K562 (cell line): ENCODE measurements at regions not wholly inside any gene's neighbourhood (a gene's known extent, or its start where the extent isn't known, plus 50 kb on each side); places are given as distances from the start of the nearest gene placed in this dataset.

Source experiments
- ATAC-seq: fragments of 200-7000 bp; cut with Tn5 transposase; 3 replicates; pipeline ENCODE4 v1.9.1; 2020; ENCODE audit warnings: moderate library complexity
- BruUV-seq: library from RNA; stranded (reverse); fragments of 400-500 nt; replicated peaks from 2 replicates; lab custom pipeline; 2021; lab: Mats Ljungman, UMichigan
- CTCF ChIA-PET: fragments of 300-600 bp; formaldehyde crosslinking; extraction: SDS; loops from one replicate; lab custom pipeline; 2021; ENCODE audit warnings: low intra/inter-chr PET ratio; lab: Yijun Ruan, JAX
- POLR2A ChIA-PET: fragments of 300-600, 350-650 bp; sonication (Branson Sonifier 250); formaldehyde crosslinking; extraction: SDS; loops from one replicate; lab custom pipeline; 2021; ENCODE audit warnings: antibody characterized with exemption, inconsistent platforms; lab: Yijun Ruan, JAX
- DNase-seq, 4 experiments: peaks; one replicate each; pipeline versions ENCODE4 v3.0.0 to v3.0.0-alpha.2; 2011 to 2018; ENCODE audit warnings: low spot score in 3 of 4, mixed read lengths in 3 of 4; ENCODE audit errors: extremely low read depth in 1 of 4
- FAIRE-seq: peaks from 2 replicates; lab custom pipeline; 2011; peaks lifted over from hg19 to GRCh38; lab: Jason Lieb, UNC
- H2AFZ ChIP-seq: 2 replicates; pipeline ENCODE4 v1.6.0; 2011; ENCODE audit warnings: low read depth, low read length, control low read depth, inconsistent platforms
- H3K27ac ChIP-seq: fragments of 200-600 bp; 3 replicates; pipeline ENCODE4 v1.8.0; 2011; ENCODE audit warnings: low read depth, mild to moderate bottlenecking, control low read depth, inconsistent platforms, low read length, moderate library complexity, mixed read lengths; ENCODE audit errors: extremely low read depth
- H3K27me3 ChIP-seq, 2 experiments: fragments of 300-600 bp in 1 of 2; 2 replicates in 1 of 2; 3 replicates in 1 of 2; pipeline versions ENCODE4 v1.6.0 to v1.8.0; 2011; ENCODE audit warnings: inconsistent platforms in 2 of 2, low read length in 2 of 2, mild to moderate bottlenecking in 1 of 2, mixed read lengths in 1 of 2, moderate library complexity in 1 of 2; ENCODE audit not compliant: control insufficient read depth in 2 of 2, insufficient read depth in 2 of 2
- H3K36me3 ChIP-seq: fragments of 300-600 bp; 3 replicates; pipeline ENCODE4 v1.8.0; 2011; ENCODE audit warnings: mild to moderate bottlenecking, low read length, inconsistent platforms; ENCODE audit not compliant: control insufficient read depth, insufficient read depth
- H3K4me1 ChIP-seq, 2 experiments: fragments of 200-600 bp in 1 of 2; replicated peaks in 1 of 2; 2 replicates in 1 of 2; 3 replicates in 1 of 2; pipeline versions ENCODE4 v1.5.1 to v1.8.0; 2011; ENCODE audit warnings: inconsistent platforms in 2 of 2, low read length in 2 of 2, mild to moderate bottlenecking in 1 of 2, mixed read lengths in 1 of 2, moderate library complexity in 1 of 2; ENCODE audit not compliant: control insufficient read depth in 2 of 2, insufficient read depth in 2 of 2
- H3K4me2 ChIP-seq: 2 replicates; pipeline ENCODE4 v1.6.1; 2011; ENCODE audit warnings: low read length, control low read depth, inconsistent platforms, mixed read lengths; ENCODE audit not compliant: insufficient read depth
- H3K4me3 ChIP-seq: fragments of 200-600 bp; sonication (generic), shearing (Covaris generic); 2 replicates; pipeline ENCODE4 v1.5.1; 2016; ENCODE audit warnings: control low read depth, inconsistent platforms
- H3K79me2 ChIP-seq: fragments of 200-600 bp; 3 replicates; pipeline ENCODE4 v1.8.0; 2011; ENCODE audit warnings: low read length, inconsistent platforms; ENCODE audit not compliant: control insufficient read depth, insufficient read depth
- H3K9ac ChIP-seq, 2 experiments: 2 replicates each; pipeline versions ENCODE4 v1.6.0 to v1.6.1; 2011; ENCODE audit warnings: low read depth in 2 of 2, low read length in 2 of 2, control low read depth in 1 of 2, inconsistent platforms in 1 of 2, mild to moderate bottlenecking in 1 of 2, mixed read lengths in 1 of 2; ENCODE audit not compliant: insufficient read depth in 1 of 2
- H3K9me1 ChIP-seq: one replicate; pipeline ENCODE4 v1.6.0; 2011; ENCODE audit warnings: inconsistent platforms, mild to moderate bottlenecking, low read length, moderate library complexity; ENCODE audit not compliant: control insufficient read depth, insufficient read depth
- H3K9me3 ChIP-seq: replicated peaks from 2 replicates; pipeline ENCODE4 v1.5.1; 2011; ENCODE audit warnings: low read depth, low read length, inconsistent platforms; ENCODE audit not compliant: control insufficient read depth, insufficient read depth
- H4K20me1 ChIP-seq: replicated peaks from 2 replicates; pipeline ENCODE4 v1.6.1; 2011; ENCODE audit warnings: low read length, inconsistent platforms, mixed read lengths; ENCODE audit not compliant: control insufficient read depth, insufficient read depth
- CBX1 ChIP-seq: sonication (generic); IDR thresholded peaks from 2 replicates; pipeline ENCODE4 v1.6.1; 2016; ENCODE audit warnings: antibody characterized with exemption, low read depth, mild to moderate bottlenecking
- CCAR2 ChIP-seq: fragments of 200-400 bp; formaldehyde crosslinking; IDR thresholded peaks from 2 replicates; pipeline ENCODE4 v1.6.1; 2017; ENCODE audit warnings: mild to moderate bottlenecking, low read depth, low read length
- CHD4 ChIP-seq: fragments of 200-600 bp; sonication (generic); IDR thresholded peaks from 3 replicates; pipeline ENCODE4 v1.6.1; 2012; ENCODE audit warnings: low read depth, mild to moderate bottlenecking, mixed read lengths, low read length, inconsistent platforms; ENCODE audit not compliant: insufficient read depth, insufficient replicate concordance, poor library complexity, severe bottlenecking
- GABPA ChIP-seq: fragments of 200-800 bp; sonication (Bioruptor generic); conservative IDR thresholded peaks from 2 replicates; pipeline ENCODE4 v1.6.1; 2016; ENCODE audit warnings: low read depth, missing genetic modification characterization, missing compliant biosample characterization
- ZNF197 ChIP-seq: fragments of 200-800 bp; sonication (Bioruptor generic); IDR thresholded peaks from 2 replicates; pipeline ENCODE4 v1.6.1; 2016; ENCODE audit warnings: low read depth, missing genetic modification characterization, missing compliant biosample characterization
- ZNF384 ChIP-seq: IDR thresholded peaks from 2 replicates; pipeline ENCODE4 v1.6.1; 2012; ENCODE audit warnings: low read depth, low read length, improper control_type of control experiment
- ZNF699 ChIP-seq: fragments of 250-450 bp; sonication (Bioruptor Pico); IDR thresholded peaks from 2 replicates; pipeline ENCODE4 v1.8.0; 2021; ENCODE audit warnings: mild to moderate bottlenecking, moderate library complexity; ENCODE audit not compliant: insufficient replicate concordance
- ZNF764 ChIP-seq: fragments of 250-450 bp; sonication (Bioruptor Pico); IDR thresholded peaks from 2 replicates; pipeline ENCODE4 v1.4.0; 2020; ENCODE audit warnings: low read depth, mild to moderate bottlenecking, moderate library complexity
- WGBS: fragments of 100-300 bp; shearing (Covaris generic); methylation state at CpG from one replicate; pipeline ENCODE4 v1.1.6; 2016; ENCODE audit warnings: low coverage, mixed read lengths; ENCODE audit not compliant: insufficient coverage; ENCODE audit errors: missing lambda C conversion rate; 5-methylcytosine and 5-hydroxymethylcytosine counted together
- in situ Hi-C: fragments of 300-500 bp; cut with MboI; formaldehyde crosslinking; loops from 4 replicates; pipeline ENCODE4 v1.15.0; 2018; ENCODE audit warnings: inconsistent platforms, mixed read lengths
- intact Hi-C: fragments of 100-400 bp; cut with micrococcal nuclease; formaldehyde crosslinking; loops from 2 replicates; pipeline ENCODE4 v1.14.2; 2022
- TF ChIP-seq, protein P1 (sequence below): fragments of 450-650 bp; formaldehyde crosslinking; IDR thresholded peaks from 2 replicates; pipeline ENCODE4 v1.4.0; 2020; ENCODE audit warnings: mild to moderate bottlenecking
- TF ChIP-seq, protein P2 (sequence below): sonication (generic); formaldehyde crosslinking; IDR thresholded peaks from 2 replicates; pipeline ENCODE4 v1.8.0; 2022; ENCODE audit warnings: missing genetic modification reagents, mild to moderate bottlenecking, moderate library complexity, borderline replicate concordance
- TF ChIP-seq, protein P3 (sequence below), 3 experiments: fragments of 200-800 bp in 1 of 3; fragments of 250-450 bp in 1 of 3; fragments of 450-650 bp in 1 of 3; sonication (Bioruptor Pico) in 1 of 3; sonication (Bioruptor generic) in 1 of 3; formaldehyde crosslinking in 1 of 3; IDR thresholded peaks; 2 replicates each; pipeline versions ENCODE4 v1.6.1 to v1.8.0; 2016 to 2022; ENCODE audit warnings: mild to moderate bottlenecking in 2 of 3, missing genetic modification characterization in 2 of 3, missing compliant biosample characterization in 1 of 3, moderate library complexity in 1 of 3

DNA sequence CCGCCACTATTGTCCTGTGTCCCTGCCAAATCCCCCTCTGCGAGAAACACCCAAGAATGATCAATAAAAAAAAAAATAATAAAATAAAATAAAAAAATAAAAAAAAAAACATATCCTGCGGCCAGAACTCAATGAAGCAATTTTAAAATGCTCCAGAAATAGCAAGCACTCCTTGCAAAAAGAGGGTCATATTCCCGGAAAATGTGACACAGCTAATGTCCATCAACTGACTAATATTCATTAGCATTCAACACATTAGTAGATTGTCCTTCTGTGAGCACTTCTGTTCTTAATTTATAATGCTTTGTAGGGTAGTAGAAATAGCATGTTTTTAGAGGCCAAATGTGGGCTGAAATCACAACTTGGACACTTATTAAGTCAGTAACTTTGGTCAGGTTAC lies 252.3 kb upstream of the SESN3 start:
- Histone ChIP-seq H3K4me3 (no peak overlapping the region), H3K4me2 (no peak overlapping the region), H3K9me1 (no peaks in the 10 kb centered on the region), H3K27me3 (peaks cover 3 to 8% of the 10 kb centered on the region in 2 experiments; a peak in 3 of 5 replicates), H3K27ac (no peak overlapping the region), H3K9ac (no peak overlapping the region), H3K79me2 (no peaks in the 10 kb centered on the region), H2AFZ (no peak overlapping the region), H3K9me3 (no peaks in the 10 kb centered on the region), H3K4me1 (no peaks in the 10 kb centered on the region), H3K36me3 (no peaks in the 10 kb centered on the region), H4K20me1 (no peaks in the 10 kb centered on the region)
- intact Hi-C loops (no loop called here), in situ Hi-C loops (no loop called here)
- DNase-seq (no peak), FAIRE-seq (no peak), ATAC-seq (no peak)
- TF ChIP-seq ZNF197 (CRISPR knock-in tag) (no peak), GABPA (tag) (no peak), ZNF699 (CRISPR knock-in tag) (no peak), CCAR2 (no peak), CBX1 (no peak), CHD4 (no peak), ZNF384 (no peak), ZNF764 (CRISPR knock-in tag) (no peak)
- TF ChIP-seq, protein P1, sequence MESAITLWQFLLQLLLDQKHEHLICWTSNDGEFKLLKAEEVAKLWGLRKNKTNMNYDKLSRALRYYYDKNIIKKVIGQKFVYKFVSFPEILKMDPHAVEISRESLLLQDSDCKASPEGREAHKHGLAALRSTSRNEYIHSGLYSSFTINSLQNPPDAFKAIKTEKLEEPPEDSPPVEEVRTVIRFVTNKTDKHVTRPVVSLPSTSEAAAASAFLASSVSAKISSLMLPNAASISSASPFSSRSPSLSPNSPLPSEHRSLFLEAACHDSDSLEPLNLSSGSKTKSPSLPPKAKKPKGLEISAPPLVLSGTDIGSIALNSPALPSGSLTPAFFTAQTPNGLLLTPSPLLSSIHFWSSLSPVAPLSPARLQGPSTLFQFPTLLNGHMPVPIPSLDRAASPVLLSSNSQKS = no peak
- TF ChIP-seq, protein P2, sequence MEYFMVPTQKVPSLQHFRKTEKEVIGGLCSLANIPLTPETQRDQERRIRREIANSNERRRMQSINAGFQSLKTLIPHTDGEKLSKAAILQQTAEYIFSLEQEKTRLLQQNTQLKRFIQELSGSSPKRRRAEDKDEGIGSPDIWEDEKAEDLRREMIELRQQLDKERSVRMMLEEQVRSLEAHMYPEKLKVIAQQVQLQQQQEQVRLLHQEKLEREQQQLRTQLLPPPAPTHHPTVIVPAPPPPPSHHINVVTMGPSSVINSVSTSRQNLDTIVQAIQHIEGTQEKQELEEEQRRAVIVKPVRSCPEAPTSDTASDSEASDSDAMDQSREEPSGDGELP (CRISPR knock-in tag) = no peak
- TF ChIP-seq, protein P3, sequence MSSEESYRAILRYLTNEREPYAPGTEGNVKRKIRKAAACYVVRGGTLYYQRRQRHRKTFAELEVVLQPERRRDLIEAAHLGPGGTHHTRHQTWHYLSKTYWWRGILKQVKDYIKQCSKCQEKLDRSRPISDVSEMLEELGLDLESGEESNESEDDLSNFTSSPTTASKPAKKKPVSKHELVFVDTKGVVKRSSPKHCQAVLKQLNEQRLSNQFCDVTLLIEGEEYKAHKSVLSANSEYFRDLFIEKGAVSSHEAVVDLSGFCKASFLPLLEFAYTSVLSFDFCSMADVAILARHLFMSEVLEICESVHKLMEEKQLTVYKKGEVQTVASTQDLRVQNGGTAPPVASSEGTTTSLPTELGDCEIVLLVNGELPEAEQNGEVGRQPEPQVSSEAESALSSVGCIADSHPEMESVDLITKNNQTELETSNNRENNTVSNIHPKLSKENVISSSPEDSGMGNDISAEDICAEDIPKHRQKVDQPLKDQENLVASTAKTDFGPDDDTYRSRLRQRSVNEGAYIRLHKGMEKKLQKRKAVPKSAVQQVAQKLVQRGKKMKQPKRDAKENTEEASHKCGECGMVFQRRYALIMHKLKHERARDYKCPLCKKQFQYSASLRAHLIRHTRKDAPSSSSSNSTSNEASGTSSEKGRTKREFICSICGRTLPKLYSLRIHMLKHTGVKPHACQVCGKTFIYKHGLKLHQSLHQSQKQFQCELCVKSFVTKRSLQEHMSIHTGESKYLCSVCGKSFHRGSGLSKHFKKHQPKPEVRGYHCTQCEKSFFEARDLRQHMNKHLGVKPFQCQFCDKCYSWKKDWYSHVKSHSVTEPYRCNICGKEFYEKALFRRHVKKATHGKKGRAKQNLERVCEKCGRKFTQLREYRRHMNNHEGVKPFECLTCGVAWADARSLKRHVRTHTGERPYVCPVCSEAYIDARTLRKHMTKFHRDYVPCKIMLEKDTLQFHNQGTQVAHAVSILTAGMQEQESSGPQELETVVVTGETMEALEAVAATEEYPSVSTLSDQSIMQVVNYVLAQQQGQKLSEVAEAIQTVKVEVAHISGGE (CRISPR knock-in tag; IDR thresholded peaks at IDR 0.05) = no peak
- ChIA-PET CTCF (no interaction called here), POLR2A (no interaction called here)
- 2% methylated on average over 3 of the region's 4 CpGs for WGBS
- BruUV-seq = no TSS peak
